Thyroid gland (tissue), 4 donors: ENCODE measurements at regions not wholly inside any gene's neighbourhood (a gene's known extent, or its start where the extent isn't known, plus 50 kb on each side); places are given as distances from the start of the nearest gene placed in this dataset.

ENCODE experiments used
- CTCF ChIP-seq, 6 experiments: fragments of 200-600 bp in 3 of 6; fragments of 450-650 bp in 3 of 6; sonication (generic) in 3 of 6; IDR thresholded peaks; one replicate each; pipeline ENCODE4 v1.5.1; 2016 to 2019; ENCODE audit warnings: antibody characterized with exemption in 6 of 6, mild to moderate bottlenecking in 2 of 6, inconsistent platforms in 1 of 6, moderate library complexity in 1 of 6
- POLR2A ChIP-seq, 2 donors: fragments of 450-650 bp; IDR thresholded peaks; one replicate each; pipeline ENCODE4 v1.6.1; 2017; ENCODE audit warnings: antibody characterized with exemption in 2 of 2, mild to moderate bottlenecking in 2 of 2, moderate library complexity in 1 of 2

- TF ChIP-seq CTCF (IDR thresholded peaks at IDR 0.05) = no peak
- TF ChIP-seq POLR2A (IDR thresholded peaks at IDR 0.05) = no peak
Observed at GRCh38 chr4:27986476-27986875, 1125.8 kb downstream of the STIM2 start.
